NT2/D1 (cell line): ENCODE measurements at regions not wholly inside any gene's neighbourhood (a gene's known extent, or its start where the extent isn't known, plus 50 kb on each side); places are given as distances from the start of the nearest gene placed in this dataset.
"Not testable (repeated sequence)": the region's sequence is repeated elsewhere in the genome, so short reads cannot be mapped to it uniquely, and the experiment has no call there.

Source experiments
- DNase-seq: peaks from one replicate; pipeline ENCODE4 v3.0.0-alpha.2; 2011; ENCODE audit warnings: low read depth, low spot score
- H3K27me3 ChIP-seq: 2 replicates; pipeline ENCODE4 v1.6.0; 2011; ENCODE audit warnings: mild to moderate bottlenecking; ENCODE audit not compliant: insufficient read length, insufficient read depth
- H3K36me3 ChIP-seq: 2 replicates; pipeline ENCODE4 v1.6.1; 2011; ENCODE audit warnings: mild to moderate bottlenecking, low read length, mixed read lengths; ENCODE audit not compliant: insufficient read depth, insufficient read length
- H3K4me1 ChIP-seq: 2 replicates; pipeline ENCODE4 v1.5.1; 2011; ENCODE audit not compliant: insufficient read depth, insufficient read length
- H3K4me3 ChIP-seq: 2 replicates; pipeline ENCODE4 v1.5.1; 2011; ENCODE audit warnings: low read depth; ENCODE audit not compliant: insufficient read length
- H3K9ac ChIP-seq: 2 replicates; pipeline ENCODE4 v1.6.0; 2011; ENCODE audit warnings: low read depth; ENCODE audit not compliant: insufficient read length
- H3K9me3 ChIP-seq: 2 replicates; pipeline ENCODE4 v1.5.1; 2011; ENCODE audit warnings: mild to moderate bottlenecking, low read length; ENCODE audit not compliant: insufficient read depth
- SUZ12 ChIP-seq: IDR thresholded peaks from 2 replicates; pipeline ENCODE4 v1.6.1; 2011; ENCODE audit not compliant: insufficient read length, insufficient read depth; ENCODE audit errors: extremely low read depth
- YY1 ChIP-seq: IDR thresholded peaks from 2 replicates; pipeline ENCODE4 v1.6.1; 2011; ENCODE audit not compliant: insufficient read length, insufficient read depth
- ZNF274 ChIP-seq: IDR thresholded peaks from 2 replicates; pipeline ENCODE4 v1.6.1; 2011; ENCODE audit warnings: mild to moderate bottlenecking, low read depth, low read length

GRCh38 chr1:221573756-221574155 is 168.1 kb downstream of the DUSP10 start:
- Histone ChIP-seq H3K9ac (no peak overlapping the region), H3K27me3 (no peaks in the 10 kb centered on the region)
- TF ChIP-seq ZNF274 (no peak), YY1 (no peak), SUZ12 (no peak)

GRCh38 chr1:221574529-221574928 is 167.4 kb downstream of the DUSP10 start:
- no peaks in the 10 kb centered on the region for H3K27me3 ChIP-seq
- H3K4me1 ChIP-seq: no peaks in the 10 kb centered on the region
- no peaks in the 10 kb centered on the region for H3K36me3 ChIP-seq
- no peaks in the 10 kb centered on the region for H3K9me3 ChIP-seq
- TF ChIP-seq YY1 (no peak), ZNF274 (no peak), SUZ12 (no peak)
- no peak overlapping the region for H3K9ac ChIP-seq
- DNase-seq: no peak
- no peak overlapping the region for H3K4me3 ChIP-seq

More at GRCh38 chr1:221573756-221574155, 168.1 kb downstream of the DUSP10 start:
- no peak overlapping the region for H3K4me3 ChIP-seq
- no peaks in the 10 kb centered on the region for H3K36me3 ChIP-seq
- H3K9me3 ChIP-seq: no peaks in the 10 kb centered on the region
- no peak for DNase-seq
- no peaks in the 10 kb centered on the region for H3K4me1 ChIP-seq

- H3K9me3 ChIP-seq: no peaks in the 10 kb centered on the region
- TF ChIP-seq SUZ12: no peak
- no peak for TF ChIP-seq ZNF274
- TF ChIP-seq YY1: no peak
- H3K4me1 ChIP-seq: no peaks in the 10 kb centered on the region
- no peak overlapping the region for H3K9ac ChIP-seq
- no peak for DNase-seq
- H3K36me3 ChIP-seq: no peaks in the 10 kb centered on the region
- H3K4me3 ChIP-seq: no peak overlapping the region
- no peaks in the 10 kb centered on the region for H3K27me3 ChIP-seq
Measured at GRCh38 chr1:221575605-221576004, 166.3 kb downstream of the DUSP10 start.

- Histone ChIP-seq H3K27me3 (no peaks in the 10 kb centered on the region), H3K9ac (no peak overlapping the region), H3K4me3 (no peak overlapping the region), H3K9me3 (no peaks in the 10 kb centered on the region), H3K4me1 (no peaks in the 10 kb centered on the region), H3K36me3 (no peaks in the 10 kb centered on the region)
- no peak for DNase-seq
- TF ChIP-seq YY1 (no peak), ZNF274 (no peak), SUZ12 (no peak)
Measured at GRCh38 chr1:221576268-221576667, 165.6 kb downstream of the DUSP10 start.

- DNase-seq: no peak
- H3K36me3 ChIP-seq: no peaks in the 10 kb centered on the region
- no peaks in the 10 kb centered on the region for H3K4me1 ChIP-seq
- no peak overlapping the region for H3K9ac ChIP-seq
- peaks cover 24% of the 10 kb centered on the region for H3K9me3 ChIP-seq
- no peaks in the 10 kb centered on the region for H3K27me3 ChIP-seq
- no peak for TF ChIP-seq YY1
- TF ChIP-seq ZNF274: no peak
- no peak overlapping the region for H3K4me3 ChIP-seq
Measured at GRCh38 chr1:221583465-221583864, 158.4 kb downstream of the DUSP10 start.

- not testable (repeated sequence) for H3K36me3 ChIP-seq, H3K27me3 ChIP-seq, H3K4me1 ChIP-seq, DNase-seq, H3K4me3 ChIP-seq, H3K9ac ChIP-seq
- H3K9me3 ChIP-seq: peaks cover 33% of the 10 kb centered on the region
Measured at GRCh38 chr1:221587013-221587412, 154.9 kb downstream of the DUSP10 start.

GRCh38 chr1:221591250-221591649 is 150.6 kb downstream of the DUSP10 start:
- peaks cover 32% of the 10 kb centered on the region for H3K9me3 ChIP-seq
- DNase-seq, H3K36me3 ChIP-seq, H3K4me1 ChIP-seq, H3K4me3 ChIP-seq, H3K27me3 ChIP-seq, H3K9ac ChIP-seq: not testable (repeated sequence)

GRCh38 chr1:221594576-221594975 is 147.3 kb downstream of the DUSP10 start:
- Histone ChIP-seq H3K36me3 (no peaks in the 10 kb centered on the region), H3K27me3 (no peaks in the 10 kb centered on the region), H3K9ac (no peak overlapping the region), H3K4me1 (no peaks in the 10 kb centered on the region), H3K9me3 (peaks cover 5% of the 10 kb centered on the region; the same call in 1 of the 2 replicates), H3K4me3 (no peak overlapping the region)
- no peak for TF ChIP-seq ZNF274
- no peak for TF ChIP-seq SUZ12
- no peak for TF ChIP-seq YY1
- no peak for DNase-seq
